ENCODE measurements at regions not wholly inside any gene's neighbourhood (a gene's known extent, or its start where the extent isn't known, plus 50 kb on each side); places are given as distances from the start of the nearest gene placed in this dataset.

DNA sequence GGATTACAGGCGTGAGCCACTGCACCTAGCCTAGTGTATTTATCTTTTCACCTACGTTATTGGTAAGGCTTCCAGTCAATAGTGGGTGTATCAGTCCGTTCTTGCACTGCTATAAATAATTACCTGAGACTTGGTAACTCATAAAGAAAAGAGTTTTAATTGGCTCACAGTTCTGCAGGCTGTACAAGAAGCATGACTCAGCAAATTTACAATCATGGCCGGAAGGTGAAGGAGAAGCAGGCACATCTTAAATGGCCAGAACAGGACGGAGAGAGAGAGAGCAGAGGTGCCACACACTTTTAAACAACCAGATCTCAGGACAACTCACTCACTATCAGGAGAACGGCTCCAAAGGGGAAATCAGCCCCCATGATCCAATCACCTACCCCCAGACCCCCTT, 873.3 kb upstream of the AUTS2 start (continued):
- TF ChIP-seq, protein P1, sequence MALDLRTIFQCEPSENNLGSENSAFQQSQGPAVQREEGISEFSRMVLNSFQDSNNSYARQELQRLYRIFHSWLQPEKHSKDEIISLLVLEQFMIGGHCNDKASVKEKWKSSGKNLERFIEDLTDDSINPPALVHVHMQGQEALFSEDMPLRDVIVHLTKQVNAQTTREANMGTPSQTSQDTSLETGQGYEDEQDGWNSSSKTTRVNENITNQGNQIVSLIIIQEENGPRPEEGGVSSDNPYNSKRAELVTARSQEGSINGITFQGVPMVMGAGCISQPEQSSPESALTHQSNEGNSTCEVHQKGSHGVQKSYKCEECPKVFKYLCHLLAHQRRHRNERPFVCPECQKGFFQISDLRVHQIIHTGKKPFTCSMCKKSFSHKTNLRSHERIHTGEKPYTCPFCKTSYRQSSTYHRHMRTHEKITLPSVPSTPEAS (tag by site-specific recombination; IDR thresholded peaks at IDR 0.05): no peak
- no peak for TF ChIP-seq OVOL3 (tag by site-specific recombination; IDR thresholded peaks at IDR 0.05)

DNA sequence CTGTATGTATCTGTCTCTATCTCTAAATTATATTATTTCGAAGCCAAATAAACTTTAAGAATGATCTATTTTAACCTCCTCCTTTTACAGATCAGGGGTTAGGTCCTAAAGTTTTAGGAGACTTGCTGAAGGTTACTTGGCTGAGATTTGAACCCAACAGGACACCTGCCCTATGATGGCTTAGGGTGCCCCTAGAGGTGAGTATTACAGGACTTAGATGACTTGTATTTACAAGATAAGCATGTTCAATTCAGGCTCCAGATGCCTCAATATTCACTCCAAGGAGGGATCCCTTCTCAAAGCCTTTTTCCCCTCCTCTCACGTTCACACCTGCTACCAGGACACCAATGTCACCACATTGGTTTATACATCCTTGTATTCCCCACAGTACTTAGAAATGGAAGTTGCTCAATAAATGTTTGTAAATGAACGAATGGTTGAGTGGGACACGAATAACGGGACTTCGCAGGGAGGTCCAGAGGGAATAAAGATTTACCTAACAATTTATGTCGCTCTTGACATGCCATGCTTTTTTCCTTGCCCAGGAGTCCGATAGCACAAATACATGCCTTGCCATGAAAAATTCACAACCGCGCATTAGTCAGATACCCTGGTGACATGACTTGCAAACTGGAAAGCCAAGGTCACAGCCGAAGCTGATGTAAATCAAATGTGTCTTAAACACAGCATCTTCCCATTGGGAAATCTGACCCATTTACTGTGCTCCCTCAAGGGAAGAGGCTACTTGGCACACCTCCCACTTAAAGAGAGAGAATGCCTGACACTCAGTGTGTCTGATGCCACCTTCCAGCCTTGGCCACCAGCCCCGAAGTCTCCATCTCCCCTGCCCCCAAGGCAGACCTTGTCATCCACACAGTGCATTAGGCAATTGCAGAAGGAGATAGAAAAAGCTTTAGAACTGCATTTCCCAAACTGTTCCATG, 872.2 kb upstream of the AUTS2 start:
- H3K36me3 ChIP-seq (ENCODE audit: control insufficient read depth in 2 of 2, insufficient read depth in 1 of 2, low read length in 2 of 2): no peaks in the 10 kb centered on the region
- H3K4me3 ChIP-seq (ENCODE audit: low read depth, low read length): no peak overlapping the region
- no peak overlapping the region for H3K27ac ChIP-seq (ENCODE audit: extremely low read depth, low read depth, low read length)
- H3K9me3 ChIP-seq (ENCODE audit: control insufficient read depth, insufficient read depth, low read depth, low read length): no peaks in the 10 kb centered on the region
- TF ChIP-seq ZNF777 (tag by site-specific recombination; IDR thresholded peaks at IDR 0.05; ENCODE audit: borderline replicate concordance) (no peak), SCRT1 (tag by site-specific recombination; IDR thresholded peaks at IDR 0.05; ENCODE audit: borderline replicate concordance) (no peak), ZNF544 (tag by site-specific recombination; IDR thresholded peaks at IDR 0.05) (no peak), KLF9 (tag by site-specific recombination; IDR thresholded peaks at IDR 0.05; ENCODE audit: low read depth) (no peak), ZNF514 (tag by site-specific recombination; IDR thresholded peaks at IDR 0.05) (no peak), GLIS2 (tag by site-specific recombination; IDR thresholded peaks at IDR 0.05) (no peak), ZNF350 (tag by site-specific recombination; IDR thresholded peaks at IDR 0.05) (no peak), ZNF664 (tag by site-specific recombination; IDR thresholded peaks at IDR 0.05) (no peak), ZNF341 (tag by site-specific recombination; IDR thresholded peaks at IDR 0.05; ENCODE audit: low read depth) (no peak), GLI2 (tag by site-specific recombination; IDR thresholded peaks at IDR 0.05; ENCODE audit: borderline replicate concordance, low read depth) (no peak)
- TF ChIP-seq, protein P2, sequence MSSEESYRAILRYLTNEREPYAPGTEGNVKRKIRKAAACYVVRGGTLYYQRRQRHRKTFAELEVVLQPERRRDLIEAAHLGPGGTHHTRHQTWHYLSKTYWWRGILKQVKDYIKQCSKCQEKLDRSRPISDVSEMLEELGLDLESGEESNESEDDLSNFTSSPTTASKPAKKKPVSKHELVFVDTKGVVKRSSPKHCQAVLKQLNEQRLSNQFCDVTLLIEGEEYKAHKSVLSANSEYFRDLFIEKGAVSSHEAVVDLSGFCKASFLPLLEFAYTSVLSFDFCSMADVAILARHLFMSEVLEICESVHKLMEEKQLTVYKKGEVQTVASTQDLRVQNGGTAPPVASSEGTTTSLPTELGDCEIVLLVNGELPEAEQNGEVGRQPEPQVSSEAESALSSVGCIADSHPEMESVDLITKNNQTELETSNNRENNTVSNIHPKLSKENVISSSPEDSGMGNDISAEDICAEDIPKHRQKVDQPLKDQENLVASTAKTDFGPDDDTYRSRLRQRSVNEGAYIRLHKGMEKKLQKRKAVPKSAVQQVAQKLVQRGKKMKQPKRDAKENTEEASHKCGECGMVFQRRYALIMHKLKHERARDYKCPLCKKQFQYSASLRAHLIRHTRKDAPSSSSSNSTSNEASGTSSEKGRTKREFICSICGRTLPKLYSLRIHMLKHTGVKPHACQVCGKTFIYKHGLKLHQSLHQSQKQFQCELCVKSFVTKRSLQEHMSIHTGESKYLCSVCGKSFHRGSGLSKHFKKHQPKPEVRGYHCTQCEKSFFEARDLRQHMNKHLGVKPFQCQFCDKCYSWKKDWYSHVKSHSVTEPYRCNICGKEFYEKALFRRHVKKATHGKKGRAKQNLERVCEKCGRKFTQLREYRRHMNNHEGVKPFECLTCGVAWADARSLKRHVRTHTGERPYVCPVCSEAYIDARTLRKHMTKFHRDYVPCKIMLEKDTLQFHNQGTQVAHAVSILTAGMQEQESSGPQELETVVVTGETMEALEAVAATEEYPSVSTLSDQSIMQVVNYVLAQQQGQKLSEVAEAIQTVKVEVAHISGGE (tag by site-specific recombination; conservative IDR thresholded peaks at IDR 0.05; ENCODE audit: low read depth): no peak
- TF ChIP-seq, protein P1 (tag by site-specific recombination; IDR thresholded peaks at IDR 0.05): no peak
- TF ChIP-seq, protein P3, sequence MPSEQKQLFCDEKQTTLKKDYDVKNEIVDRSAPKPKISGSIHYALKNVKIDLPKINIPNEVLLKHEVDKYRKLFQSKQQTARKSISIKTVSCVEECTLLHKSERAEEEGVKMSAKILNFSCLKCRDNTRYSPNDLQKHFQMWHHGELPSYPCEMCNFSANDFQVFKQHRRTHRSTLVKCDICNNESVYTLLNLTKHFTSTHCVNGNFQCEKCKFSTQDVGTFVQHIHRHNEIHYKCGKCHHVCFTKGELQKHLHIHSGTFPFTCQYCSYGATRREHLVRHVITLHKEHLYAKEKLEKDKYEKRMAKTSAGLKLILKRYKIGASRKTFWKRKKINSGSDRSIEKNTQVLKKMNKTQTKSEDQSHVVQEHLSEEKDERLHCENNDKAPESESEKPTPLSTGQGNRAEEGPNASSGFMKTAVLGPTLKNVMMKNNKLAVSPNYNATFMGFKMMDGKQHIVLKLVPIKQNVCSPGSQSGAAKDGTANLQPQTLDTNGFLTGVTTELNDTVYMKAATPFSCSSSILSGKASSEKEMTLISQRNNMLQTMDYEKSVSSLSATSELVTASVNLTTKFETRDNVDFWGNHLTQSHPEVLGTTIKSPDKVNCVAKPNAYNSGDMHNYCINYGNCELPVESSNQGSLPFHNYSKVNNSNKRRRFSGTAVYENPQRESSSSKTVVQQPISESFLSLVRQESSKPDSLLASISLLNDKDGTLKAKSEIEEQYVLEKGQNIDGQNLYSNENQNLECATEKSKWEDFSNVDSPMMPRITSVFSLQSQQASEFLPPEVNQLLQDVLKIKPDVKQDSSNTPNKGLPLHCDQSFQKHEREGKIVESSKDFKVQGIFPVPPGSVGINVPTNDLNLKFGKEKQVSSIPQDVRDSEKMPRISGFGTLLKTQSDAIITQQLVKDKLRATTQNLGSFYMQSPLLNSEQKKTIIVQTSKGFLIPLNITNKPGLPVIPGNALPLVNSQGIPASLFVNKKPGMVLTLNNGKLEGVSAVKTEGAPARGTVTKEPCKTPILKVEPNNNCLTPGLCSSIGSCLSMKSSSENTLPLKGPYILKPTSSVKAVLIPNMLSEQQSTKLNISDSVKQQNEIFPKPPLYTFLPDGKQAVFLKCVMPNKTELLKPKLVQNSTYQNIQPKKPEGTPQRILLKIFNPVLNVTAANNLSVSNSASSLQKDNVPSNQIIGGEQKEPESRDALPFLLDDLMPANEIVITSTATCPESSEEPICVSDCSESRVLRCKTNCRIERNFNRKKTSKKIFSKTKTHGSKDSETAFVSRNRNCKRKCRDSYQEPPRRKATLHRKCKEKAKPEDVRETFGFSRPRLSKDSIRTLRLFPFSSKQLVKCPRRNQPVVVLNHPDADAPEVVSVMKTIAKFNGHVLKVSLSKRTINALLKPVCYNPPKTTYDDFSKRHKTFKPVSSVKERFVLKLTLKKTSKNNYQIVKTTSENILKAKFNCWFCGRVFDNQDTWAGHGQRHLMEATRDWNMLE (tag by site-specific recombination; conservative IDR thresholded peaks at IDR 0.05; ENCODE audit: low read depth): no peak
- ChIA-PET POLR2A (no interaction called here), CTCF (no interaction called here)
- H3K4me1 ChIP-seq (ENCODE audit: control insufficient read depth, insufficient read depth, low read length): no peaks in the 10 kb centered on the region

Data from HEK293 (cell line).